ENCODE measurements at regions not wholly inside any gene's neighbourhood (a gene's known extent, or its start where the extent isn't known, plus 50 kb on each side); places are given as distances from the start of the nearest gene placed in this dataset.
A peak's percentile ranks its signal among the peaks of the same experiment; 100 is the strongest.

DNA sequence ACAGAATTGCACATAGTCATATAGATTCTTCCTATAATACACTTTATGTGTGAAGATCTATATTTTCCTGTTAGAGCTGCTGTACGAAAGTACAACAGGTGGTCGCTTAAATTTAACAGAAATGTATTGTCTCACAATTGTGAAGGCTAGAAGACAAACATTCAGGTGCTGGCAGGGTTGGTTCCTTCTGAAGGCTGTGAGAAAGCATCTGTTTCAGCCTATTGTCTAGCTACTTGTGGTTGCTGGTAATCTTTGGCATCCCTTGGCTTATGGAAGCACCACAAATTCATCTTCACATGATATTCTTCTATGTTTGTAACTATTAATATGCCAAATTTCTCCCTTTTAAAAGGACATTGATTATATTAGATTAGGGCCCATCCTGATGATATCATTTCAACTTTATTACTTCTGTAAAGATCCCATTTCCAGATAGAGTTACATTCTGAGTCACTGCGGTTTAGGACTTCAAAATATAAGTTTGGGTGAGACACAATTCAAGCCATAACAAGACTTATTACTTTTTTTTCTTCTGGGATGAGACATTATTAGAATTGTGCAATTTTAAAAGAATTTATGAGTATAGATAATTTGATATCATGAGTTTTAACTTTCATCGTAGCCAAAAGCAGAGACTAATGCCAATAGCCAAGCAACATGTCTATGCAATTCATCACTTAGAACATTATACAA is 248.1 kb upstream of the BCHE start:
- no peak for DNase-seq
- no peaks in the 10 kb centered on the region for H3K36me3 ChIP-seq
- no peaks in the 10 kb centered on the region for H3K27me3 ChIP-seq
- H3K4me1 ChIP-seq: no peaks in the 10 kb centered on the region
- H3K4me3 ChIP-seq (ENCODE audit: low read depth, low read length): no peak overlapping the region
- no peaks in the 10 kb centered on the region; the same call in 1 of the 2 replicates for H3K9me3 ChIP-seq
- TF ChIP-seq, protein P1, sequence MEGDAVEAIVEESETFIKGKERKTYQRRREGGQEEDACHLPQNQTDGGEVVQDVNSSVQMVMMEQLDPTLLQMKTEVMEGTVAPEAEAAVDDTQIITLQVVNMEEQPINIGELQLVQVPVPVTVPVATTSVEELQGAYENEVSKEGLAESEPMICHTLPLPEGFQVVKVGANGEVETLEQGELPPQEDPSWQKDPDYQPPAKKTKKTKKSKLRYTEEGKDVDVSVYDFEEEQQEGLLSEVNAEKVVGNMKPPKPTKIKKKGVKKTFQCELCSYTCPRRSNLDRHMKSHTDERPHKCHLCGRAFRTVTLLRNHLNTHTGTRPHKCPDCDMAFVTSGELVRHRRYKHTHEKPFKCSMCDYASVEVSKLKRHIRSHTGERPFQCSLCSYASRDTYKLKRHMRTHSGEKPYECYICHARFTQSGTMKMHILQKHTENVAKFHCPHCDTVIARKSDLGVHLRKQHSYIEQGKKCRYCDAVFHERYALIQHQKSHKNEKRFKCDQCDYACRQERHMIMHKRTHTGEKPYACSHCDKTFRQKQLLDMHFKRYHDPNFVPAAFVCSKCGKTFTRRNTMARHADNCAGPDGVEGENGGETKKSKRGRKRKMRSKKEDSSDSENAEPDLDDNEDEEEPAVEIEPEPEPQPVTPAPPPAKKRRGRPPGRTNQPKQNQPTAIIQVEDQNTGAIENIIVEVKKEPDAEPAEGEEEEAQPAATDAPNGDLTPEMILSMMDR (IDR thresholded peaks at IDR 0.05; ENCODE audit: low read depth, low read length): no peak

DNA sequence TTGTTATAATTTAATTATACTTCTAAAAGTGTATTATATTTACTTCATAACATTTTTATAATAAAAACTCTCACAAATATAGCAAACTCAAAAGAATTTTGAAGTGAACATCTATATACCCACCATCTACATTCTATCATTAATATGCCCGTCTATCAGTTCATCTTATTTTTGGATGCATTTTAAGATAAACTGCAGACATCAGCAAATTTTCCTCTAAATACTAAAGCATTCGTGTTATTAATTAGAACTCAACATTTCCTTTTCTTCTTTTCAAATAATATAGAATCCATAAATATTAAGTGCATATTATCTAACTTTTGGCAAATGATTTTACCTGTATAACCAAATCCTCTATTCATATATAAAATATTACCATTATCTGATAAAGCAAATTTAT is 242.9 kb upstream of the BCHE start:
- Histone ChIP-seq H3K27me3 (no peaks in the 10 kb centered on the region), H3K4me1 (no peaks in the 10 kb centered on the region), H3K4me3 (ENCODE audit: low read depth, low read length) (no peak overlapping the region), H3K36me3 (no peaks in the 10 kb centered on the region), H3K9me3 (no peaks in the 10 kb centered on the region)
- TF ChIP-seq, protein P1 (IDR thresholded peaks at IDR 0.05; ENCODE audit: low read depth, low read length): no peak
- no peak for DNase-seq

DNA sequence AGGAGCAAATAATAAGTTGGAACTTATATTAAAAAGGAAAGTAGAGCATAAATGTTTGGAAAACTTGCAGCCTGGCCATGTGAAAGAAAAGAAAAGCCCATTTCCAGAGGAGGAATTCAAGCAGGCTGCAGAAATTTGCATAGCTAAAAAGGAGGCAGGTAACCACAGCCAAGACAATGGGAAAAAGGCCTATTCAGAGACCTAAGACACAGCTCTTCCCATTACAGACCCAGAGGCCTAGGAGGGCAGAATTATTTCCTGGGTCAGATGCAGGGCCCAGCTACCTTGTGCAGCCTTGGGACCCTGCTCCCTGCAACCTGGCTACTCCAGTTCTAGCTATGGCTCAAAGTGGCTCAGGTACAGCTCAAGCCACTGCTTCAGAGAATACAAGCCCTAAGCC is 234.6 kb upstream of the BCHE start:
- Histone ChIP-seq H3K36me3 (no peaks in the 10 kb centered on the region), H3K4me3 (ENCODE audit: low read depth, low read length) (no peak overlapping the region), H3K4me1 (no peaks in the 10 kb centered on the region), H3K27me3 (no peaks in the 10 kb centered on the region), H3K9me3 (no peaks in the 10 kb centered on the region)
- TF ChIP-seq, protein P1 (IDR thresholded peaks at IDR 0.05; ENCODE audit: low read depth, low read length): no peak
- no peak for DNase-seq

DNA sequence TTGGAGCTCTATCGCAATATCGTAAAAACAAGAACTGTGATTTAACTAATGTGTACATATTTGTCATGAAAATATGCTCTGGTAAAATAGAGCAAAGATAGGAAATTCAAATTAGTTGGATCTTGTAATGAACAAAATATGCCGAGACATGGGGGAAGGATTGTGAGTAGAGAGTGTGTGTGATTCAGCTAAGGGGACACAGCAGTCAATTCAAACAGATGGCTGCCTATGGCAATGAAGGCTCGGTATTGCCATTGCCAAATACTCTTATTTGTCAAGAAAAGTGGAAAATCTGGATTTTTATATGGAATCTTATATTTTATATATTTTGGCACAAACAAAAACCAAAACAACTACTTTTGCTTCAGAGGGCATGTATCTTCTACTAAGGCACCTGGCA is 227.3 kb upstream of the BCHE start:
- no peaks in the 10 kb centered on the region for H3K4me1 ChIP-seq
- H3K27me3 ChIP-seq: no peaks in the 10 kb centered on the region
- no peaks in the 10 kb centered on the region for H3K36me3 ChIP-seq
- no peaks in the 10 kb centered on the region for H3K9me3 ChIP-seq
- no peak overlapping the region for H3K4me3 ChIP-seq (ENCODE audit: low read depth, low read length)
- TF ChIP-seq, protein P1 (IDR thresholded peaks at IDR 0.05; ENCODE audit: low read depth, low read length): no peak
- no peak for DNase-seq

DNA sequence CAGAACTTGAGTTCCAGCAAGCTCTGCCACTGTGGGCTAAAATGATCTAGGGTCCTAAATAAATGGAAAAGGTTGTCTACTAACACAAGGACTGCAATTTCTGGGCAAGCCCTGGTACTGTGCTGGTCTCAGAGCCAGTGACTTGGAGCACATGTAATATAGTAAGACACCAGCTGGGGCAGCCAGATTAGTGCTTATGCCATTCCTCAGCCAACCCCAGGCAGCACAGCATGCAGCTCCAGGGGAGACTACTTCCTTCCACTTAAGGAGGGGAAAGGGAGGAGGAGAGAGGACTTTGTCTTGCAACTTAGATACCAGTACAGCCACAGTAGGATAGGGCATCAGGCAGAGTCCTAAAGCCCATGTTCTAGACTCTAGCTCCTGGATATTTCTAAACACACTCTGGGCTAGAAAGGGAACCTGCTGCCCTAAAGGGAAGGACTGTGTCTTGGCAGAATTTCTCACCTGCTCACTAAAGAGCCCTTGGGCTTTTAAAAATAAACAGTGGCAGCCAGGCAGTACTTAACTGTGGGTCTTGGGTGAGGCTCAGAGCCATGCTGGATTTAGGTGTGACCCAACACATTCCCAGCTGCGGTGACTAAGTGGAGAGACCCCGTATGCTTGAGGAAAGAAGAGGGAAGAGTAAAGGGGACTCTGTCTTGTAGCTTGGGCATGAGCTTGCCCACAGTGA is 223.7 kb upstream of the BCHE start:
- Histone ChIP-seq H3K4me1 (no peaks in the 10 kb centered on the region), H3K9me3 (no peaks in the 10 kb centered on the region), H3K4me3 (ENCODE audit: low read depth, low read length) (no peak overlapping the region), H3K27me3 (no peaks in the 10 kb centered on the region), H3K36me3 (no peaks in the 10 kb centered on the region)
- TF ChIP-seq, protein P1 (IDR thresholded peaks at IDR 0.05; ENCODE audit: low read depth, low read length): no peak
- DNase-seq: no peak

DNA sequence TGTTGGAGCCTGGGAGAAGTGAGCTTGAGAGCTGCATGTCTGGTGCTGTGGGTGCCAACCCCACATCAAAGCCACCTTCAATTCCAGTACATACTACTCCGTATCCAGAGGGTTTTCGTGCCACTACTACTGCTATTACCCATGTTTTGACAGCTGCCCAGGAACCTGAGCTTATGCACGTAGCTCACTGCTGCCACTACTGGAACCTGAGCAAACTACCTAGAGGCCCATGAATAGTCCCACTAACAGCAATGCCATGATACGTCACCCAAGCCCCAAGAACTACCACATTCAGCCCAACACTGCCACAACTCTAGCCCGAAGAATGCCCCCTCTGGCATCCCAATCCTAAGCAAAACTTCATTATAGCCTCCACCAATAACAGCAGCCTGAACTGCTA is 215.2 kb upstream of the BCHE start:
- no peak for DNase-seq
- Histone ChIP-seq H3K4me1 (no peaks in the 10 kb centered on the region), H3K27me3 (no peaks in the 10 kb centered on the region), H3K4me3 (ENCODE audit: low read depth, low read length) (no peak overlapping the region), H3K9me3 (no peaks in the 10 kb centered on the region), H3K36me3 (no peaks in the 10 kb centered on the region)
- TF ChIP-seq, protein P1 (IDR thresholded peaks at IDR 0.05; ENCODE audit: low read depth, low read length): peak; percentile 9; the same call in 1 of the 2 replicates

All from BE2C (cell line).